ENCODE measurements at regions not wholly inside any gene's neighbourhood (a gene's known extent, or its start where the extent isn't known, plus 50 kb on each side); places are given as distances from the start of the nearest gene placed in this dataset.
"Not testable (repeated sequence)": the region's sequence is repeated elsewhere in the genome, so short reads cannot be mapped to it uniquely, and the experiment has no call there.

DNA sequence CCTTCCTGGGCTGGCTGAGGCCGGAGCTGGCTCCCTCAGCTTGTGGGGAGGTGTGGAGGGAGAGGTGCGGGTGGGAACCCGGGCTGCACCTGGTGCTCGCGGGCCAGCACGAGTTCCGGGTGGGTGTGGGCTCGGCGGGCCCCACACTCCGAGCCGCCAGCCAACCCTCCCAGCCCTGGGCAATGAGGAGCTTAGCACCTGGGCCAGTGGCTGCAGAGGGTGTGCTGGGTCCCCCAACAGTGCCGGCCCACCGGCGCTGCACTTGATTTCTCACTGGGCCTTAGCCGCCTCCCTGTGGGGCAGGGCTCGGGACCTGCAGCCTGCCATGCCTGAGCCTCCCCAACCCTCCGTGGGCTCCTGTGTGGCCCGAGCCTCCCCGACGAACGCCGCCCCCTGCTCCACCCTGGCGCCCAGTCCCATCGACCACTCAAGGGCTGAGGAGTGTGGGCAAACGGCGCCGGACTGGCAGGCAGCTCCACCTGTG lies 182.7 kb upstream of the PAQR3 start:
- Mint-ChIP-seq H3K27me3 (ENCODE audit: low read depth, poor library complexity) (peaks cover 8% of the 10 kb centered on the region), H3K4me3 (no peak overlapping the region), H3K36me3 (ENCODE audit: low read depth) (peaks cover 6% of the 10 kb centered on the region), H3K9me3 (peaks cover 59% of the 10 kb centered on the region), H3K27ac (no peak overlapping the region), H3K4me1 (no peaks in the 10 kb centered on the region)
- TF ChIP-seq, protein P1, sequence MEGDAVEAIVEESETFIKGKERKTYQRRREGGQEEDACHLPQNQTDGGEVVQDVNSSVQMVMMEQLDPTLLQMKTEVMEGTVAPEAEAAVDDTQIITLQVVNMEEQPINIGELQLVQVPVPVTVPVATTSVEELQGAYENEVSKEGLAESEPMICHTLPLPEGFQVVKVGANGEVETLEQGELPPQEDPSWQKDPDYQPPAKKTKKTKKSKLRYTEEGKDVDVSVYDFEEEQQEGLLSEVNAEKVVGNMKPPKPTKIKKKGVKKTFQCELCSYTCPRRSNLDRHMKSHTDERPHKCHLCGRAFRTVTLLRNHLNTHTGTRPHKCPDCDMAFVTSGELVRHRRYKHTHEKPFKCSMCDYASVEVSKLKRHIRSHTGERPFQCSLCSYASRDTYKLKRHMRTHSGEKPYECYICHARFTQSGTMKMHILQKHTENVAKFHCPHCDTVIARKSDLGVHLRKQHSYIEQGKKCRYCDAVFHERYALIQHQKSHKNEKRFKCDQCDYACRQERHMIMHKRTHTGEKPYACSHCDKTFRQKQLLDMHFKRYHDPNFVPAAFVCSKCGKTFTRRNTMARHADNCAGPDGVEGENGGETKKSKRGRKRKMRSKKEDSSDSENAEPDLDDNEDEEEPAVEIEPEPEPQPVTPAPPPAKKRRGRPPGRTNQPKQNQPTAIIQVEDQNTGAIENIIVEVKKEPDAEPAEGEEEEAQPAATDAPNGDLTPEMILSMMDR (IDR thresholded peaks at IDR 0.05) = no peak
- DNase-seq = no peak

DNA sequence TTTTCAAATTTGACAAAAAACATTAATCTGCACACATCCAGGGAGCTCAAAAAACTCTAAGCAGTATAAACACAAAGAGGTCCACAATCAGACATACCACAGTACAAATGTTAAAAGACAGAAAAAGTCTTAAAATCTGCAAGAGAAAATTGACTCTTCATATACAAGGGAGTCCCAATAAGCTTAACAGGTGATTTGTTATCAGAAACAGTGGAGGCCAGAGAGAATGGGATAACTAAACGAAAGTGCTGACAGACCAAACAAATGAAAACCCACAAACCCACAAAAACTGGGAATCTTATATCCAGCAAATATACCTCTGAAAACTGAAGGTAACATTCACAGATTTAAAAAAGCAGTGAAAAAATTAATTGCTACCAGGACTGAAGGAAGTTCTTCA lies 182.0 kb upstream of the PAQR3 start:
- peaks cover 6% of the 10 kb centered on the region for H3K36me3 Mint-ChIP-seq (ENCODE audit: low read depth)
- peaks cover 64% of the 10 kb centered on the region for H3K9me3 Mint-ChIP-seq
- no peaks in the 10 kb centered on the region for H3K4me1 Mint-ChIP-seq
- DNase-seq = no peak
- no peak overlapping the region for H3K4me3 Mint-ChIP-seq
- TF ChIP-seq, protein P1 (IDR thresholded peaks at IDR 0.05) = no peak
- peaks cover 7% of the 10 kb centered on the region for H3K27me3 Mint-ChIP-seq (ENCODE audit: low read depth, poor library complexity)
- H3K27ac Mint-ChIP-seq = no peak overlapping the region

DNA sequence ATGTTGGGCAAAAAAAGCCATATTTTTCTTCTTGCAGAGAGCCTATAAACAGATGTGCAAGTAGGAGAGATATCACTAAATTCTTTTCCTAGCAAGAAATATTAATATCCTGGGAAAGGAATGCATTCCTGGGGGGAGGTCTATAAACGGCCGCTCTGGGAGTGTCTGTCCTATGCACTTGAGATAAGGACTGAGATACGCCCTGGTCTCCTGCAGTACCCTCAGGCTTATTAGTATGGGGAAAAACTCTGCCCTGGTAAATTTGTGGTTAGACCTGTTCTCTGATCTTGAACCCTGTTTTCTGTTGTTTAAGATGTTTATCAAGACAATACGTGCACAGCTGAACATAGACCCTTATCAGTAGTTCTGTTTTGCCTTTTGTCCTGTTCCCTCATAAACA lies 177.8 kb upstream of the PAQR3 start:
- H3K36me3 Mint-ChIP-seq (ENCODE audit: low read depth); H3K27ac Mint-ChIP-seq; H3K4me1 Mint-ChIP-seq; DNase-seq; H3K27me3 Mint-ChIP-seq (ENCODE audit: low read depth, poor library complexity); H3K4me3 Mint-ChIP-seq: not testable (repeated sequence)
- H3K9me3 Mint-ChIP-seq = peaks cover 50% of the 10 kb centered on the region

DNA sequence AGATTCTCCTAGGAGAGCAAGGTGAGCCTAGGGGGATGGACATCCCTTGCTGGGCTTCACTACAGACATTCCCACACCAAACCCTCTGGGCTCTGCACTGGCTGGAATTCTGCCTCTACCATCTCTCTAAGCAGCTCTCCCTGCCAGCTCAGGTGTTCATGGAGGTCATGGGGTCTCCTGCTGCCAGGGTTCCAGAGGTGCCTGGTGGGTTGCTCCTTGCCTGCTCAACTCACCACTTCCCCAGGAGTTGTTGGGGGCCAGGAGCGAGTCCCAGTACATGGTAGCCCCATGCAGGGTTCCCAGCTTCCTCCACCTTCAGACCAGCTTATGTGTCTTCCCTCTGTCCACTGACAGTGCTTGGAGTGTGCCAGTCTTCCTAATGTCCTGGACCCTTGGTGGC lies 167.8 kb upstream of the PAQR3 start:
- Mint-ChIP-seq H3K27me3 (ENCODE audit: low read depth, poor library complexity) (no peaks in the 10 kb centered on the region), H3K4me3 (no peak overlapping the region), H3K9me3 (no peaks in the 10 kb centered on the region), H3K4me1 (no peaks in the 10 kb centered on the region), H3K36me3 (ENCODE audit: low read depth) (no peaks in the 10 kb centered on the region), H3K27ac (no peak overlapping the region)
- TF ChIP-seq, protein P1 (IDR thresholded peaks at IDR 0.05) = no peak
- DNase-seq = no peak

DNA sequence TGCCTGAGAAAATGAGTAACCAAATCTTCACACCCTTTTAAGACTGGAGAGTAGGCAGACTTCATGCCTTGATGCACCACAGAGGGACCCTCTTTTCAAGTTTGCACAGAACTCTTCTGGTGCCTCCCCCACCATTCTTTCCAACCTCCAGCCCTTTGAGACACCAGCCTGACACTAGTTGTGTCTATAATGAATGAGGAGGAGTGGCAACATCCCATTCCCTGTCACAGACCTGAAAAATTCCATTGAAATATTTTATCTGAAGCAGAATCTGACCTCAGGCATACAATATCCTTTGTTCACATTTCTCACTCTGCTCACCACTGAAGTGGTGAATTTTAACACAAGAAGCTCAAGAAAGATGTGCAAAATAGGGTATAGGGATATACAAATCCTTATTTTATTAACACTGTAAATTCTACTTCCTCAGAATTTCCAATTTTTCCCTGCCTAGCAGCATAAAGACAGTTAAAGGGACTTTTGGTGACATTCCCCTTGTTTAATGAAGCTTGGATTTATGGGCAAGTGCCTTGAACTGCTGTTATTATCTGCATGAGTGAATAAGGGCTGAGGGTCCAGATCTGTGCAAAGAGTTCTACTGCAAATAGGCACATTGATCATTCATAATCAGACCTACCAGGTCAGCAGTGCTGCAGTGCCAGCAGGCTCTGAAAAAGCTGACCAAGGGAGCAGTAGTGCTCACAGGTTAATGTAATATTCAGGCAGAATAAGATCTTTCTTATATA lies 149.9 kb upstream of the PAQR3 start:
- Mint-ChIP-seq H3K36me3 (ENCODE audit: low read depth) (no peaks in the 10 kb centered on the region), H3K9me3 (no peaks in the 10 kb centered on the region), H3K27ac (no peak overlapping the region), H3K4me1 (peaks cover 12% of the 10 kb centered on the region), H3K27me3 (ENCODE audit: low read depth, poor library complexity) (peaks cover 3% of the 10 kb centered on the region), H3K4me3 (no peak overlapping the region)
- no peak for DNase-seq
- TF ChIP-seq, protein P1 (IDR thresholded peaks at IDR 0.05) = no peak

DNA sequence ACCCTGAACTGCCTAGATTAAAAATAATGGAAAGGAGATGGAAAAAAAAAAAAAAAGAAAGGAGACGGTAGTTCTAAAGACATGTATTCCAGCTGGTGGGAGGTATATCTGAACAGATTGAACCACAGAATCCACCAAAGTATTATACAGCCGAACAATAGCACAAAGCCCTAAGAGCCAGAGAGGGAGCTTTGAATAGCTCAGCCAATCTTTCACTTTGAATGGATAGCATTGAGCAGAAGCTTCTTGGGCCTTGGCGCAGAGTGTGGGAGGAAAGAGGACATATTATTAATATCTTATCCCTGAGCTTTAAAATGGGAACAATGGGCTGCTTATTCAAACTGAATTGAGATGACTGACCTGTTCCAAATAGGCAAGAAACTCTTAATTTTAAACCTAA lies 147.8 kb upstream of the PAQR3 start:
- DNase-seq = no peak
- H3K27ac Mint-ChIP-seq = no peak overlapping the region
- peaks cover 1% of the 10 kb centered on the region for H3K36me3 Mint-ChIP-seq (ENCODE audit: low read depth)
- TF ChIP-seq, protein P1 (IDR thresholded peaks at IDR 0.05) = no peak
- peaks cover 3% of the 10 kb centered on the region for H3K27me3 Mint-ChIP-seq (ENCODE audit: low read depth, poor library complexity)
- peaks cover 12% of the 10 kb centered on the region for H3K9me3 Mint-ChIP-seq
- H3K4me3 Mint-ChIP-seq = no peak overlapping the region
- peaks cover 17% of the 10 kb centered on the region for H3K4me1 Mint-ChIP-seq
